ENCODE measurements at regions not wholly inside any gene's neighbourhood (a gene's known extent, or its start where the extent isn't known, plus 50 kb on each side); places are given as distances from the start of the nearest gene placed in this dataset.

GRCh38 chr3:153625506-153625905, 463.5 kb downstream of the RAP2B start:
- Mint-ChIP-seq H3K27ac (ENCODE audit: unreplicated experiment) (no peak overlapping the region), H3K4me1 (ENCODE audit: unreplicated experiment) (no peaks in the 10 kb centered on the region), H3K36me3 (ENCODE audit: unreplicated experiment) (no peaks in the 10 kb centered on the region), H3K27me3 (ENCODE audit: unreplicated experiment) (peaks cover 18% of the 10 kb centered on the region), H3K9me3 (ENCODE audit: unreplicated experiment) (no peaks in the 10 kb centered on the region), H3K4me3 (ENCODE audit: unreplicated experiment) (no peak overlapping the region)
- TF ChIP-seq, protein P1, sequence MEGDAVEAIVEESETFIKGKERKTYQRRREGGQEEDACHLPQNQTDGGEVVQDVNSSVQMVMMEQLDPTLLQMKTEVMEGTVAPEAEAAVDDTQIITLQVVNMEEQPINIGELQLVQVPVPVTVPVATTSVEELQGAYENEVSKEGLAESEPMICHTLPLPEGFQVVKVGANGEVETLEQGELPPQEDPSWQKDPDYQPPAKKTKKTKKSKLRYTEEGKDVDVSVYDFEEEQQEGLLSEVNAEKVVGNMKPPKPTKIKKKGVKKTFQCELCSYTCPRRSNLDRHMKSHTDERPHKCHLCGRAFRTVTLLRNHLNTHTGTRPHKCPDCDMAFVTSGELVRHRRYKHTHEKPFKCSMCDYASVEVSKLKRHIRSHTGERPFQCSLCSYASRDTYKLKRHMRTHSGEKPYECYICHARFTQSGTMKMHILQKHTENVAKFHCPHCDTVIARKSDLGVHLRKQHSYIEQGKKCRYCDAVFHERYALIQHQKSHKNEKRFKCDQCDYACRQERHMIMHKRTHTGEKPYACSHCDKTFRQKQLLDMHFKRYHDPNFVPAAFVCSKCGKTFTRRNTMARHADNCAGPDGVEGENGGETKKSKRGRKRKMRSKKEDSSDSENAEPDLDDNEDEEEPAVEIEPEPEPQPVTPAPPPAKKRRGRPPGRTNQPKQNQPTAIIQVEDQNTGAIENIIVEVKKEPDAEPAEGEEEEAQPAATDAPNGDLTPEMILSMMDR (IDR thresholded peaks at IDR 0.05), result peak; percentile 20
- no peak for DNase-seq (ENCODE audit: extremely low spot score, unreplicated experiment)

- Mint-ChIP-seq H3K9me3 (ENCODE audit: unreplicated experiment) (no peaks in the 10 kb centered on the region), H3K27ac (ENCODE audit: unreplicated experiment) (no peak overlapping the region), H3K4me3 (ENCODE audit: unreplicated experiment) (no peak overlapping the region), H3K27me3 (ENCODE audit: unreplicated experiment) (peaks cover 22% of the 10 kb centered on the region), H3K4me1 (ENCODE audit: unreplicated experiment) (no peaks in the 10 kb centered on the region), H3K36me3 (ENCODE audit: unreplicated experiment) (no peaks in the 10 kb centered on the region)
- DNase-seq (ENCODE audit: extremely low spot score, unreplicated experiment), result no peak
- TF ChIP-seq, protein P1 (IDR thresholded peaks at IDR 0.05), result no peak
Observed at GRCh38 chr3:153626158-153626557, 464.1 kb downstream of the RAP2B start.

GRCh38 chr3:153628591-153628990, 466.6 kb downstream of the RAP2B start:
- Mint-ChIP-seq H3K36me3 (ENCODE audit: unreplicated experiment) (no peaks in the 10 kb centered on the region), H3K9me3 (ENCODE audit: unreplicated experiment) (no peaks in the 10 kb centered on the region), H3K4me3 (ENCODE audit: unreplicated experiment) (no peak overlapping the region), H3K4me1 (ENCODE audit: unreplicated experiment) (no peaks in the 10 kb centered on the region), H3K27me3 (ENCODE audit: unreplicated experiment) (peaks cover 18% of the 10 kb centered on the region), H3K27ac (ENCODE audit: unreplicated experiment) (no peak overlapping the region)
- TF ChIP-seq, protein P1 (IDR thresholded peaks at IDR 0.05), result no peak
- no peak for DNase-seq (ENCODE audit: extremely low spot score, unreplicated experiment)

DNA sequence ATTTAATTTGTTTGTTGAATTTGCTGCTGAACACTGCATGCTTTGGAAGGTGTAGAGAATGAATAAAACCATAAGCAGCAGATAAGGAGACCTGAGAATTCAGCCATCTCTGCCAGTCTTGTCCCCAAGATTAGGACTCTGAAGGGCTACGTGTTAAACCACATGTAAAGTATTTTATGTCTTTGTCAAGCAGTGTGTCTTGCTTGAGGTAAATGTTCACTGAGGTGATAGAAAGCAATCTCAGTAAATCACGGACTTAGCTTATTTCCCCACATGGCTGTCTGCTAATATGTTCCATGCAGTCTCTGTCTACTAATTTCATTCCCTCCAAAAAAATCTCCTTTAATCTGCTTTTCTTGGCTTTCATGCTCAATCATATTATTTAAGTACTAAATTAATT, 467.1 kb downstream of the RAP2B start:
- H3K27ac Mint-ChIP-seq (ENCODE audit: unreplicated experiment), result no peak overlapping the region
- H3K36me3 Mint-ChIP-seq (ENCODE audit: unreplicated experiment), result no peaks in the 10 kb centered on the region
- no peaks in the 10 kb centered on the region for H3K4me1 Mint-ChIP-seq (ENCODE audit: unreplicated experiment)
- H3K4me3 Mint-ChIP-seq (ENCODE audit: unreplicated experiment), result no peak overlapping the region
- H3K9me3 Mint-ChIP-seq (ENCODE audit: unreplicated experiment), result no peaks in the 10 kb centered on the region
- TF ChIP-seq, protein P1 (IDR thresholded peaks at IDR 0.05), result no peak
- peaks cover 23% of the 10 kb centered on the region for H3K27me3 Mint-ChIP-seq (ENCODE audit: unreplicated experiment)
- no peak for DNase-seq (ENCODE audit: extremely low spot score, unreplicated experiment)

- H3K36me3 Mint-ChIP-seq (ENCODE audit: unreplicated experiment), result no peaks in the 10 kb centered on the region
- no peak for DNase-seq (ENCODE audit: extremely low spot score, unreplicated experiment)
- no peaks in the 10 kb centered on the region for H3K9me3 Mint-ChIP-seq (ENCODE audit: unreplicated experiment)
- TF ChIP-seq, protein P1 (IDR thresholded peaks at IDR 0.05), result no peak
- H3K4me1 Mint-ChIP-seq (ENCODE audit: unreplicated experiment), result no peaks in the 10 kb centered on the region
- no peak overlapping the region for H3K27ac Mint-ChIP-seq (ENCODE audit: unreplicated experiment)
- H3K27me3 Mint-ChIP-seq (ENCODE audit: unreplicated experiment), result peaks cover 24% of the 10 kb centered on the region
- H3K4me3 Mint-ChIP-seq (ENCODE audit: unreplicated experiment), result no peak overlapping the region
Observed at GRCh38 chr3:153631102-153631501, 469.1 kb downstream of the RAP2B start.
